IMR-90 (cell line): ENCODE measurements at regions not wholly inside any gene's neighbourhood (a gene's known extent, or its start where the extent isn't known, plus 50 kb on each side); places are given as distances from the start of the nearest gene placed in this dataset.

Source experiments
- BHLHE40 ChIP-seq: fragments of 150-350 bp; IDR thresholded peaks from 2 replicates; pipeline ENCODE4 v1.6.1; 2016; ENCODE audit warnings: mild to moderate bottlenecking, low read depth, low read length
- CHD1 ChIP-seq: IDR thresholded peaks from 2 replicates; pipeline ENCODE4 v1.6.1; 2012; ENCODE audit warnings: low read depth, low read length, improper control_type of control experiment
- CTCF ChIP-seq: conservative IDR thresholded peaks from 2 replicates; pipeline ENCODE4 v1.5.1; 2012; ENCODE audit warnings: mild to moderate bottlenecking, low read depth, low read length, improper control_type of control experiment
- ELK1 ChIP-seq: fragments of 150-350 bp; IDR thresholded peaks from 2 replicates; pipeline ENCODE4 v1.6.1; 2016; ENCODE audit warnings: low read depth, mild to moderate bottlenecking, low read length, moderate library complexity, borderline replicate concordance
- FOS ChIP-seq: fragments of 150-350 bp; IDR thresholded peaks from 2 replicates; pipeline ENCODE4 v1.6.1; 2016; ENCODE audit warnings: low read depth, low read length
- MAFK ChIP-seq: IDR thresholded peaks from 2 replicates; pipeline ENCODE4 v1.6.1; 2012; ENCODE audit warnings: low read depth, low read length, improper control_type of control experiment
- MXI1 ChIP-seq: IDR thresholded peaks from 2 replicates; pipeline ENCODE4 v1.6.1; 2012; ENCODE audit warnings: low read depth, mild to moderate bottlenecking, low read length, moderate library complexity, borderline replicate concordance
- NFE2L2 ChIP-seq: fragments of 150-350 bp; IDR thresholded peaks from 2 replicates; pipeline ENCODE4 v1.6.1; 2016; ENCODE audit warnings: low read depth, mild to moderate bottlenecking, low read length
- POLR2A ChIP-seq: IDR thresholded peaks from 2 replicates; pipeline ENCODE4 v1.6.1; 2012; ENCODE audit warnings: mild to moderate bottlenecking, low read depth, low read length
- RAD21 ChIP-seq: IDR thresholded peaks from 2 replicates; pipeline ENCODE4 v1.6.1; 2012; ENCODE audit warnings: low read length, improper control_type of control experiment
- RCOR1 ChIP-seq: IDR thresholded peaks from 2 replicates; pipeline ENCODE4 v1.6.1; 2012; ENCODE audit warnings: mild to moderate bottlenecking, low read length, improper control_type of control experiment; ENCODE audit not compliant: insufficient replicate concordance
- RFX5 ChIP-seq: IDR thresholded peaks from 2 replicates; pipeline ENCODE4 v1.8.0; 2012; ENCODE audit warnings: low read depth, mild to moderate bottlenecking, low read length, moderate library complexity
- SMC3 ChIP-seq: fragments of 150-350 bp; IDR thresholded peaks from 2 replicates; pipeline ENCODE4 v1.6.1; 2016; ENCODE audit warnings: low read depth, mild to moderate bottlenecking, antibody characterized with exemption, low read length, moderate library complexity
- USF2 ChIP-seq: fragments of 150-350 bp; IDR thresholded peaks from 2 replicates; pipeline ENCODE4 v1.6.1; 2017; ENCODE audit warnings: mild to moderate bottlenecking, antibody characterized with exemption, low read length, low read depth

- TF ChIP-seq POLR2A (no peak), RFX5 (no peak), CTCF (no peak), FOS (peak; percentile 59; the same call in 1 of the 2 replicates), BHLHE40 (peak; percentile 88), USF2 (peak; percentile 82), CHD1 (no peak), RAD21 (no peak), MAFK (no peak), ELK1 (no peak), NFE2L2 (no peak), SMC3 (no peak), MXI1 (no peak), RCOR1 (no peak)
Measured at GRCh38 chr6:139977887-139978332, 603.5 kb upstream of the CITED2 start.
